Kidney epithelial cell (primary cell): ENCODE measurements at regions not wholly inside any gene's neighbourhood (a gene's known extent, or its start where the extent isn't known, plus 50 kb on each side); places are given as distances from the start of the nearest gene placed in this dataset.

ENCODE experiments used
- DNase-seq: peaks from one replicate; pipeline ENCODE4 v3.0.0-alpha.2; 2010; ENCODE audit warnings: low read depth
- H3K27me3 ChIP-seq: 2 replicates; pipeline ENCODE4 v1.6.0; 2011; ENCODE audit warnings: low read length; ENCODE audit not compliant: control insufficient read depth, insufficient read depth
- H3K36me3 ChIP-seq: 2 replicates; pipeline ENCODE4 v1.5.1; 2011; ENCODE audit warnings: low read length; ENCODE audit not compliant: control insufficient read depth, insufficient read depth
- H3K4me3 ChIP-seq: 2 replicates; pipeline ENCODE4 v1.5.1; 2011; ENCODE audit warnings: low read depth, mild to moderate bottlenecking, control low read depth, low read length
- CTCF ChIP-seq: IDR thresholded peaks from 2 replicates; pipeline ENCODE4 v1.5.1; 2011; ENCODE audit warnings: mild to moderate bottlenecking, moderate library complexity, low read length, control low read depth, inconsistent platforms; ENCODE audit not compliant: insufficient read depth, poor library complexity, severe bottlenecking

- H3K27me3 ChIP-seq, result no peaks in the 10 kb centered on the region
- H3K4me3 ChIP-seq, result no peak overlapping the region
- TF ChIP-seq CTCF, result no peak
- DNase-seq, result no peak
- H3K36me3 ChIP-seq, result no peaks in the 10 kb centered on the region
These were observed 227.7 kb upstream of the STK17B start for GRCh38 chr2:196399096-196399495.

- no peaks in the 10 kb centered on the region for H3K36me3 ChIP-seq
- H3K27me3 ChIP-seq, result no peaks in the 10 kb centered on the region
- DNase-seq, result no peak
- H3K4me3 ChIP-seq, result no peak overlapping the region
- TF ChIP-seq CTCF, result no peak
These were observed 228.6 kb upstream of the STK17B start for GRCh38 chr2:196399722-196400691.

- TF ChIP-seq CTCF, result no peak
- Histone ChIP-seq H3K27me3 (no peaks in the 10 kb centered on the region), H3K4me3 (no peak overlapping the region), H3K36me3 (no peaks in the 10 kb centered on the region)
- no peak for DNase-seq
These were observed 232.1 kb upstream of the STK17B start for GRCh38 chr2:196403471-196403870.

- Histone ChIP-seq H3K4me3 (no peak overlapping the region), H3K36me3 (no peaks in the 10 kb centered on the region), H3K27me3 (no peaks in the 10 kb centered on the region)
- no peak for TF ChIP-seq CTCF
- DNase-seq, result no peak
These were observed 232.9 kb upstream of the STK17B start for GRCh38 chr2:196404276-196404675.

GRCh38 chr2:196407675-196408264 lies 231.7 kb upstream of the CCDC150 start:
- Histone ChIP-seq H3K4me3 (no peak overlapping the region), H3K27me3 (no peaks in the 10 kb centered on the region)
- no peak for TF ChIP-seq CTCF

More at GRCh38 chr2:196407675-196408264, 231.7 kb upstream of the CCDC150 start:
- H3K36me3 ChIP-seq, result no peaks in the 10 kb centered on the region
- no peak for DNase-seq
